GM23338 (cell line): ENCODE measurements at regions not wholly inside any gene's neighbourhood (a gene's known extent, or its start where the extent isn't known, plus 50 kb on each side); places are given as distances from the start of the nearest gene placed in this dataset.

Experiments used
- EZH2 ChIP-seq: fragments of 200-600 bp; sonication (generic); IDR thresholded peaks from one replicate; pipeline ENCODE4 v1.8.0; 2017; ENCODE audit warnings: antibody characterized with exemption, mild to moderate bottlenecking, low read depth; ENCODE audit not compliant: unreplicated experiment
- POLR2AphosphoS5 ChIP-seq: IDR thresholded peaks from 2 replicates; pipeline ENCODE4 v1.6.1; 2016; ENCODE audit warnings: antibody characterized with exemption, low read depth
- TF ChIP-seq, protein P1 (sequence below), 2 experiments: fragments of 200-600 bp in 1 of 2; sonication (generic) in 1 of 2; conservative IDR thresholded peaks; 2 replicates each; pipeline versions ENCODE4 v1.5.1 to v1.6.1; 2016 to 2017; ENCODE audit warnings: antibody characterized with exemption in 2 of 2, low read depth in 2 of 2, mild to moderate bottlenecking in 2 of 2, moderate library complexity in 1 of 2

DNA sequence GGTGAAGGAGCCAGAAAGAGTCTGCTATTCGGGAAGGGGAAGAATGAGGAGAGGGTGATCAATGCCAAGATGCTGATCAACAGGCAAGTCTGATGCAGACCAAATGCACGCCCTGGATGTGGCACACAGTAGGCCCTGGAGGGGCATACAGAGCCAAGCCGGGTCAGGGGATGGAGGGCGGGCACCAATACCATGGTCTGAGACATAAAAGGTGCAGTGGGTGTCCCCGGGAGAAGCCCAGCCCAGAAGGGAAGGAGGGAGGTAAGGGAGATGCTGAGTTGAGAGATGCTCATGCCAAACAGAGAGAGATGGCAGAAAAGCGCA, 66.6 kb upstream of the ID2 start:
- TF ChIP-seq, protein P1, sequence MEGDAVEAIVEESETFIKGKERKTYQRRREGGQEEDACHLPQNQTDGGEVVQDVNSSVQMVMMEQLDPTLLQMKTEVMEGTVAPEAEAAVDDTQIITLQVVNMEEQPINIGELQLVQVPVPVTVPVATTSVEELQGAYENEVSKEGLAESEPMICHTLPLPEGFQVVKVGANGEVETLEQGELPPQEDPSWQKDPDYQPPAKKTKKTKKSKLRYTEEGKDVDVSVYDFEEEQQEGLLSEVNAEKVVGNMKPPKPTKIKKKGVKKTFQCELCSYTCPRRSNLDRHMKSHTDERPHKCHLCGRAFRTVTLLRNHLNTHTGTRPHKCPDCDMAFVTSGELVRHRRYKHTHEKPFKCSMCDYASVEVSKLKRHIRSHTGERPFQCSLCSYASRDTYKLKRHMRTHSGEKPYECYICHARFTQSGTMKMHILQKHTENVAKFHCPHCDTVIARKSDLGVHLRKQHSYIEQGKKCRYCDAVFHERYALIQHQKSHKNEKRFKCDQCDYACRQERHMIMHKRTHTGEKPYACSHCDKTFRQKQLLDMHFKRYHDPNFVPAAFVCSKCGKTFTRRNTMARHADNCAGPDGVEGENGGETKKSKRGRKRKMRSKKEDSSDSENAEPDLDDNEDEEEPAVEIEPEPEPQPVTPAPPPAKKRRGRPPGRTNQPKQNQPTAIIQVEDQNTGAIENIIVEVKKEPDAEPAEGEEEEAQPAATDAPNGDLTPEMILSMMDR (conservative IDR thresholded peaks at IDR 0.05; ENCODE audit: low read depth in 2 of 2) = no peak
- TF ChIP-seq POLR2AphosphoS5 = no peak
- TF ChIP-seq EZH2 = no peak
